H7 (cell line): ENCODE measurements at regions not wholly inside any gene's neighbourhood (a gene's known extent, or its start where the extent isn't known, plus 50 kb on each side); places are given as distances from the start of the nearest gene placed in this dataset.
"Not testable (repeated sequence)": the region's sequence is repeated elsewhere in the genome, so short reads cannot be mapped to it uniquely, and the experiment has no call there.

Experiments
- DNase-seq: peaks from one replicate; pipeline ENCODE4 v3.0.0; 2012
- H3K27me3 ChIP-seq: 2 replicates; pipeline ENCODE4 v1.6.0; 2011; ENCODE audit warnings: mild to moderate bottlenecking, low read length; ENCODE audit not compliant: control insufficient read depth, insufficient read depth
- H3K36me3 ChIP-seq: replicated peaks from 2 replicates; pipeline ENCODE4 v1.5.1; 2011; ENCODE audit warnings: low read length; ENCODE audit not compliant: control insufficient read depth, insufficient read depth
- H3K4me3 ChIP-seq: 2 replicates; pipeline ENCODE4 v1.5.1; 2011; ENCODE audit warnings: low read depth, mild to moderate bottlenecking, control low read depth, low read length, moderate library complexity; ENCODE audit not compliant: insufficient read depth

- DNase-seq, H3K4me3 ChIP-seq, H3K36me3 ChIP-seq, H3K27me3 ChIP-seq: not testable (repeated sequence)
These were observed 571.7 kb upstream of the TGIF2LX start for GRCh38 chrX:89350024-89350423.

- not testable (repeated sequence) for H3K27me3 ChIP-seq, H3K4me3 ChIP-seq, H3K36me3 ChIP-seq, DNase-seq
These were observed 551.8 kb upstream of the TGIF2LX start for GRCh38 chrX:89369904-89370303.

DNA sequence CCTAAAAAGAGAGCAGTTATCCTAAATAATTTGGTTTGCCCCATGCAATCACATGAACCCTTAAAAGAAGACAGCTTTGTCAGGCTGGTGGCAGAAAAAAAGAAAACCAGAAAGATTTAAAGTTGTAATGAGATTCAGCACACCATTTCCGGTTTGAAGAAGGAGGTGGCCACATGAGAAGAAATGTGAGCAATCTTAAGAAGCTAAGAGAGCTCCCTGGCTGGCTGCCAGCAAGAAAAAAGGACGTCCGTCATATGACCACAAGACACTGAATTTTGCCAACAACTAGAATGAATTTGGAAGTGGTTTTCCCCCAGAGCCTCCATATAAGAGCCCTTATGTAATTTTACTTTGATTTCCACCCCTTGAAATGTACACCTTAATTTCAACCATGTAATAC, 528.7 kb upstream of the TGIF2LX start:
- not testable (repeated sequence) for DNase-seq, H3K27me3 ChIP-seq, H3K4me3 ChIP-seq, H3K36me3 ChIP-seq

DNA sequence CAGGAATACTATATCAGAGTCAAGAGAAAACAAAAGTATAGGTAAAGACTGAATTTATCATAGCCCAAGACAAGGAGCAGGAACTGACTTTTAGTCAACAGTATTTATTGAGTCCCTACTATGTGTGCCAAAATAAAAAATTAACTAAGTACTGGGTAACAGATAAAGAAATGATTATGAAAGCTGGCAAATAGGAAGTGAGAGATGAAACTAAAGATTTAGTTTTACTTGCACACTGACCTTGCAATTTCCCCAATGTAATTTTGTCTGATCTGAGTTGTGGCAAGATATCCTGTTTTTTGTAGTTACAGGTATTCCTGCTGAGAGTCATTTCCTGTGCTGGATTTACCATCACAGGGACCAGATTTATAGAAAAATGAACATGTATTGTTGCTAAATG, 518.9 kb upstream of the TGIF2LX start:
- DNase-seq, H3K27me3 ChIP-seq, H3K4me3 ChIP-seq, H3K36me3 ChIP-seq: not testable (repeated sequence)

DNA sequence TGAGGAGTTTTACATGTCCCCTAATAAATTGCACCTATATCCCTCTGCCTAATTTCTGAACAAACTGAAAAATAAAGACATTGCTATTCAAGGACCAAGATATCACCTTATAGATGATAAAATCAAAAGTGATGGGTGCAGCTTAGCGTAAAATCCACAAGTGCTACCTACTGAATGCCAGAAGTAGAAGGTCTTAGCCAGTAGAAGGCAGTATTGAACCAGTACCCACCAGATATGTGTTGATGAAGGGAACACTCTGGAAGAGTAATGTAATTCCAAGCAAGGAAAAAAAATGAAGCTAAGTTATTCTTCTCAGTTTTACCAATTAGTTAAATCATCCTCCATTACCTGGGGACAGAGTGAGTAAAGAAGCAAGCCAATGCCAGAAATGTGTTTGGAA, 516.6 kb upstream of the TGIF2LX start:
- not testable (repeated sequence) for H3K36me3 ChIP-seq, H3K4me3 ChIP-seq, H3K27me3 ChIP-seq
- DNase-seq: peak; percentile 1

- DNase-seq, H3K36me3 ChIP-seq, H3K27me3 ChIP-seq, H3K4me3 ChIP-seq: not testable (repeated sequence)
These were observed 504.8 kb upstream of the TGIF2LX start for GRCh38 chrX:89416930-89417329.

DNA sequence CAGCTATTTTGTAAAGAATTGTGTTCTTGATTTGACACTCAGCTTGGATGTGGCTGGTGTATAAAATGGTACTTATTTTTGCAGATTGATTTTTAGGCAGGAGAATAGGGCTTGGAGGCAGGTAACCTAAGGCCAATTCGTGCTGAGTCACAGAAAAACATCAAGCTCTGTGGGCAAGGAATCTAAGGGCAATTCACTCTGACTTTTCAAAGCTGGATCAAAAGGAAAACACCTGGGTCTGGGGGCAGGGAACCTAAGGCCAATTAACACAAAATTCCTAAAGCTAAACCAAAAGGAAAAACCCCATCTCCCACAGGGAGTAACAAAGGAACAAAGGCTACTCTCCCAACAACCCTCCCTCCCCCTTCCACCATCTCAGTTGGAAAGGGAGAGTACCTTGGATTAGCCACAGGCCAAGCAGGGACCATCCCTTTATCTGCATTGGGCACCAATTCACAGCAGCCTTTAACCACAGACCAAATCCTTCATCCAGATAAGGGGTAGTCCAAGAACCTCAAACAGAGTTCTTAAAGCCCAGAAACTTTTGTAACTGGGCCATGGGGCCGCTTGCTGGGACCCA, 489.0 kb upstream of the TGIF2LX start:
- DNase-seq, H3K4me3 ChIP-seq, H3K27me3 ChIP-seq, H3K36me3 ChIP-seq: not testable (repeated sequence)
